GM19025 (cell line): ENCODE measurements at regions not wholly inside any gene's neighbourhood (a gene's known extent, or its start where the extent isn't known, plus 50 kb on each side); places are given as distances from the start of the nearest gene placed in this dataset.
"Not testable (repeated sequence)": the region's sequence is repeated elsewhere in the genome, so short reads cannot be mapped to it uniquely, and the experiment has no call there.

Experiments used
- ATAC-seq: cut with Tn5 transposase; IDR thresholded peaks from one replicate; pipeline ENCODE4 v1.9.1; 2021; ENCODE audit warnings: mild to moderate bottlenecking, low read depth, moderate library complexity; ENCODE audit not compliant: unreplicated experiment

GRCh38 chr20:53778736-53779135 lies 185.1 kb upstream of the ZNF217 start:
- no peak for ATAC-seq

- no peak for ATAC-seq
Measured at GRCh38 chr20:53778041-53778516, 184.4 kb upstream of the ZNF217 start.

GRCh38 chr20:53777402-53777801 lies 183.8 kb upstream of the ZNF217 start:
- not testable (repeated sequence) for ATAC-seq

DNA sequence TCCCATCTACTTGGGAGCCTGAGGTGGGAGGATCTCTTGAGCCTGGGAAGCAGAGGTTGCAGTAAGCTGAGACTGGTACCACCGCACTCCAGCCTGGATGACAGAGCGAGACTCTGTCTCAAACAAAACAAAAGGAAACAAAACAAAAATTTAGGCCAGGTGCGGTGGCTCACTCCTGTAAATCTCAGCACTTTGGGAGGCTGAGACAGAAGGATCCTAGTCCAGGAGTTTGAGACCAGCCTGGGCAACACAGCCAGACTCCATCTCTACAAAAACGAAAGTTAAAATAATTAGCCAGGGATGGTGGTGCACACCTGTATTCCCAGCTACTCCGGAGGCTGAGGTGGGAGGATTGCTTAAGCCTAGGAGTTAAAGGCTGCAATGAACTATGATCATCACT lies 183.2 kb upstream of the ZNF217 start:
- ATAC-seq, result no peak

DNA sequence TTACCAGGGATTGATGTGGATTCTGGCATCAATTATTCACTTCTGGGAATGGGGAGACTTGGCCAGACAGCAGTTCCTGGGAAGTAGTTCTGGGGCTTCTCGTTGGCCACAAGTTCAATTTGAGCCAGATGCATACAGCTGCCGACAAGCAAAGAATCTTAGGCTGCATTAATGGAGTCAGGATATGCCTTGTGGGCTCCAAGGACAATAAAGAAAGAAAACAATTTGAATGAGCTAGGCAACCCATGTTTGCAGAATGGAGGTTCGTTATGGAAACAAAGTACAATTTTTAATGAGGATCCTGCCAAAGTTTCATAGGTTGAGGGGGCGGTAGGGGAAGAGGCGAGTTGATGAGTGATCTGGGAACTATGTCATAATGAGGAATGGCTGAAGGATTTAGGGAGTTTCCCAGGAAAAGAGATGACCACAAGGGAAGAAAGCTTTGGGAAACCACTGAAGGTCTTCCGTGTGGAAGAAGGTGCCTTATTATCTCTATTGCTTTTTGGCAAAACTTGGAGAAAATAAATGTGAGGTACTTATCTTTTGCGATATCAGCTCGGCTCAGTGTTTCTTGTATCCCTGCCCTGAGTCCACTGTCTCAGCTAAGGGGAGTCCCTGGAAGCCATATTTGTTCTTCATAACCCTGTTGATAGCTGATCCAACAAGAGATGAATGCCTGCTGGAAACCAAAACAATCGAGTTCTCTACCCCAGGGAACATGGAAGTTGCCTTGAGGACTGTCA lies 181.0 kb upstream of the ZNF217 start:
- no peak for ATAC-seq

GRCh38 chr20:53773792-53774401 lies 180.3 kb upstream of the ZNF217 start:
- no peak for ATAC-seq

- not testable (repeated sequence) for ATAC-seq
Measured at GRCh38 chr20:53773066-53773791, 179.6 kb upstream of the ZNF217 start.

- ATAC-seq, result no peak
Measured at GRCh38 chr20:53769041-53769440, 175.4 kb upstream of the ZNF217 start.

DNA sequence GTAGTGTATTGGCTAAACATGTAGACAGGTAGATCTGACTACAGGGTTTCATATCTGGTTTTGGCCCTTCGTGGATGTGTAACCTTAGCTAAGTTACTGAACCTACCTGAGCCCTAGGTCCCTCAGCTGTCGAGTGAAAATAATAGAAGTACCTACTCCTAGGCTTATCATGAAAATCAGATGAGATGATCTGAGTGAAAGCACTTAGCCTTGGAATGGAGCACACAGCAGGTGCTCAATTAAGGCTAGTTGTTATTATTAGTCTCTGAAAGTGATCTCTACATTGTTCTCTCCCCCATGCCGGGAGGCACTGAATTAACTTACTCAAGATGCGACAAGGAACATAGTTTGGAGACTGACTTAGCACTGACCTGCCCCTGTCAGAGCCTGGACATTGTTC lies 174.7 kb upstream of the ZNF217 start:
- no peak for ATAC-seq

DNA sequence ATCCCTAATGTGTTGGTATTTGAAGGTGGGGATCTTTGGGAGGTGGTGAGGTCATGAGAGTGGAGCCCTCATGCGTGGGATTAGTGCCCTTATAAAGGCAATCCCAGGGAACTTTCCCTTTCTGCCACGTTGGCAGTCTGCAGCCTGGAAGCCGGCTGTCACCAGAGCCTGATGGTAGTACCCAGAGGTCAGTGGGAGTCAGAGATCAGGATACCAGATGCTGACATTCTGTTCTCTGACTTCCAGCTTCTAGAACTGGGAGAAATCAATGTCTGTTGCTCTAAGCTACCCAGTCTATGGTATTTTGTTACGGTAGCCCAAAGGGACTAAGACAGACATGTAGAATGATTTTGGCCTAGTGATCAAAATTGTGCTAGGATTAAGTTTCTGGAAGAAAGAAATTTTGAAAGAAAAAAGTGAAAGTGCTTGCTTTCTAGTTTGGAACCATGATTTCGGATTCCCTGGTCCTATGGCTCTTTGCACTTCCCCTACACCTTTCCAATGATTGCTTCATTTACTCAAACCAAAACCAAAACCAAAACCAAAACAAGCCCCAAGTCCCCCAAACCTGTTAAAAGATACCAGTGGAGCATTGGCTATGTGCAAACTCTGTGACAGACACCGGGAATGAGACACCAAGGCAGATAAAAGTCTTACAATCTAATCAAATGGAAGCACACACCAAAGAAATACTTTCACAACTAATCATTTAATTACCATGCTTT lies 173.7 kb upstream of the ZNF217 start:
- peak; percentile 53 for ATAC-seq

DNA sequence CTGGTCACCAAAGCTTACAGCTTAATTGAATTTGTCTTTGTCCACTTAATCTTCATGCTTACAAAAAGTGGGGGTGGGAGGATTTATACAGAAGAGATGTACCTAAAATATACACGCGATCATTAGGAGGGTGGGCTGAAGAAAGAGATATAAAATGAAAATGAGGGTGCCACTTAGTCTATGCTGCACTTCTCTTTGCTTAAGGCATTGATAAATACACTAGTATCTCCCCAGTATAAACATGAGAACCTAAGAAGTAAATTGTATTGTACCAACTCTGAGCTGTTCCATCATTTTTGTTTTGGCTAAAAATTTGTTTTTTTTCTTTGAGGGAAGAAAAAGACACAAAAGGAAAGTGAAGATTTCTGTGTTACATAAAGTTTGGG lies 170.8 kb upstream of the ZNF217 start:
- no peak for ATAC-seq

- no peak for ATAC-seq
Measured at GRCh38 chr20:53763707-53764414, 170.2 kb upstream of the ZNF217 start.

GRCh38 chr20:53762423-53762798 lies 168.8 kb upstream of the ZNF217 start:
- not testable (repeated sequence) for ATAC-seq

DNA sequence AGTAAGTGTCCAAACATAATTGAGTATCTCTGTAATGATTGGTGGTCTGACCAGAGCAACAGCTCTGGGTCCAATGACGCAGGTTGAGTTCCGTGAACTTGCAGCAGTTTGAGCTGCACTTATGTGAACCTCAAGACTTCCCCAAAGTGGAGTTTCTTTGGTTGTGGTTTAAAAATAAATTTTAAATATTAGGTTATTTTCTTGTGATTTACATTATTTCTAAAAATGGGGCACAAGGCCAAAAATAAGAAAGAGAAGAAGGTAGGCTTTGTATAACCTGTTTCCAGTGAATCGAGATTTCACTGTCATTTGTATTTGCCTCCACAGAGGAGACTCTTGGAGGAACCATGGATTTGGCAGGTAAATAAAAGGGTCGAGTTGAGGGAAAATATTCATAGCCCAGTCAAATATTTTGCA lies 166.4 kb upstream of the ZNF217 start:
- no peak for ATAC-seq

- no peak for ATAC-seq
Measured at GRCh38 chr20:53757472-53757913, 163.9 kb upstream of the ZNF217 start.

DNA sequence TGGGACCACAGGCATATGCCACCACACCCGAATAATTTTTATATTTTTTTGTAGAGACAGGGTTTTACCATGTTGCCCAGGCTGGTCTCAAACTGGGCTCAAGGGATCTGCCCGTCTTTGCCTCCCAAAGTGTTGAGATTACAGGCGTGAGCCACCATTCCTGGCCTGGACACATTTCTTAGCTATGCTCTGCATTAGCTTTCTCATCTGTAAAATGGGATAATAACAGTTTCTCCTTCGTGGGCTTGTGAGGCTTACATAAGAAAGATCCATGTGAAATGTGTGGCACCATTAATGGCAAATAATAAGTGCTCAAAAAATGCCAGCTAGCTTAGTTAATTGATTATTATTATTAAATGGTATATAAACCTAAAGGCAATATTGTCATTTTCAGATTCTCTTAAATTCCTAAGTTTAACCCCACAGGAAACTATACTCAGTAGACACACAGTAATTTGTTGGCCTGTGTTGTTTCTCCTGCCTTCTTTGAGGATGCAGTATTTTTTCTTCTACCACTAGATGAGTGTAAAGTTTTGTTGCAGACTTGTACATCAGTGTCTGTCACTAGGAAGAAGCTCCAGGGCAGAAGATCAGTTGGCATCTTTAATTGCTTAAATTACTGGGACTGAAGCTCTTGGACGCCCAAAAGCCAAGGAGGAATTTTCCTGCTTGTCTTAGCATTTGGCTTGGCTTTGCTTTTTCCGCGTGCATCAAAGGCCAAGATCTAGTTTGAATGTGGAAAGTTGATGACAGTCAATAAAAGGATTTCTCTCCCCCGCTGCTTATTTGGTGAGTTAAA lies 162.3 kb upstream of the ZNF217 start:
- no peak for ATAC-seq

GRCh38 chr20:53753880-53754459 lies 160.3 kb upstream of the ZNF217 start:
- ATAC-seq, result no peak

GRCh38 chr20:53752971-53753879 lies 159.6 kb upstream of the ZNF217 start:
- no peak for ATAC-seq
